GM21381 (cell line): ENCODE measurements at regions not wholly inside any gene's neighbourhood (a gene's known extent, or its start where the extent isn't known, plus 50 kb on each side); places are given as distances from the start of the nearest gene placed in this dataset.
"Not testable (repeated sequence)": the region's sequence is repeated elsewhere in the genome, so short reads cannot be mapped to it uniquely, and the experiment has no call there.

Experiments
- ATAC-seq: cut with Tn5 transposase; IDR thresholded peaks from one replicate; pipeline ENCODE4 v1.9.1; 2021; ENCODE audit warnings: mild to moderate bottlenecking, moderate library complexity; ENCODE audit not compliant: unreplicated experiment

DNA sequence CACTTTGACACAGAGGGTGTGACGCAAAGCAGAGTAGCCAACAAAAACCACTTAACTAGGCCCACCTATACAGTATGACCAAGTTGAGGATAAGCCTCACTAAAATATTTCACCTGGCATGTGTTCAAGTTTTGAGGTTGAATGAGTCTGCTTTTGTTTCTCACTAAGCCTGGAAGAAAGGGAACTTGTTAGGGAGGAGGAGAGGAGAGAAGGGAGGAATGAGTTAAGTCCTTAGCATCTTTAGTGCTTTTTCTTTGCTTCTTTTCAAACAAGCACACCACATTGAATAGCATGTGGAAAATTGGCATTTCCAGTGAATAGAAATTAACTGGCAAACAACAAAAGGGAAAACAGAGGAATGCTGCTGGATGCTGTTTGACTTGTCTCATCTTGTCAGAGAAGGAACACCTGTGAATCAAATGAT, 461.9 kb downstream of the GJA1 start:
- ATAC-seq: no peak

DNA sequence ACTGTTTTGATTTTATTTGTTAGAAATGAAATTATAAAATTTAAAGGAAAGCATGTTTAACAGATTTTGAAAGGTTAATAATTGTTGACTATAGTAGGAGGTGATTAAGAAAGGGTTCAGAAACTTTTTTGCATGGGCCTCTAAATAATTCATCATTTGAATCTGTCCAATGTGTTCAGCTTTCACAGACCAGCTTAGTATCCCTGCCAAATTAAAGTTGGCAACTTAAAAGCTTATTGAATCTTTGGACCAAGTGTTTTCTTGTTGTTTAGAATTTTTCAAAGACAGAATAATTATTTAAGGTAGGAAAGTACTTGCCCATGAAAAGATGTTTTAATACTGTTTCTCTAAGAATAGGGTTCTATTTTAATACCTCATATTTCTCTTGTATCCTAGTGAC, 466.0 kb downstream of the GJA1 start:
- ATAC-seq: no peak

- ATAC-seq: no peak
These were observed 469.1 kb downstream of the GJA1 start for GRCh38 chr6:121904559-121904958.

GRCh38 chr6:121912905-121913304, 477.5 kb downstream of the GJA1 start:
- no peak for ATAC-seq

GRCh38 chr6:121917263-121917829, 481.9 kb downstream of the GJA1 start:
- no peak for ATAC-seq

- no peak for ATAC-seq
These were observed 481.5 kb upstream of the HSF2 start for GRCh38 chr6:121917834-121918559.

GRCh38 chr6:121920616-121921015, 478.8 kb upstream of the HSF2 start:
- ATAC-seq: no peak

DNA sequence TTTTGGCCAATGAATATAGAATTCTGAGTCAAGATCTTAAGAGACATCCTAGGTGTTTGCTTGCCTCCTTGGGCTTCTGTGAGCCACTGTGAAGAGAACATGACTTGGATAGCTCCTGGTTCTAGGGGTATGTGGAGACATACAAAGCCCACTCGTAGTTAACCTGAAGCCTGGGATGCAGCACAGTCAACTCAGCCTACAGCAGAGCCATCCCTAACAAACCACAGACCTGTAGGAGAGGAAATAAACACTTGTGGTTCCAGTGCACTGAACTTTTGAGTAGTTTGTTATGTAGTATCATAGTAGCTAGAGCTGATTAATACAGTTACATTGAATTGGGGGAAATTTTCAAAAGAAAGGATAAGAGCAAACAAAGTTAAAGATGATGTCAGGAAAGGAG, 474.4 kb upstream of the HSF2 start:
- no peak for ATAC-seq

DNA sequence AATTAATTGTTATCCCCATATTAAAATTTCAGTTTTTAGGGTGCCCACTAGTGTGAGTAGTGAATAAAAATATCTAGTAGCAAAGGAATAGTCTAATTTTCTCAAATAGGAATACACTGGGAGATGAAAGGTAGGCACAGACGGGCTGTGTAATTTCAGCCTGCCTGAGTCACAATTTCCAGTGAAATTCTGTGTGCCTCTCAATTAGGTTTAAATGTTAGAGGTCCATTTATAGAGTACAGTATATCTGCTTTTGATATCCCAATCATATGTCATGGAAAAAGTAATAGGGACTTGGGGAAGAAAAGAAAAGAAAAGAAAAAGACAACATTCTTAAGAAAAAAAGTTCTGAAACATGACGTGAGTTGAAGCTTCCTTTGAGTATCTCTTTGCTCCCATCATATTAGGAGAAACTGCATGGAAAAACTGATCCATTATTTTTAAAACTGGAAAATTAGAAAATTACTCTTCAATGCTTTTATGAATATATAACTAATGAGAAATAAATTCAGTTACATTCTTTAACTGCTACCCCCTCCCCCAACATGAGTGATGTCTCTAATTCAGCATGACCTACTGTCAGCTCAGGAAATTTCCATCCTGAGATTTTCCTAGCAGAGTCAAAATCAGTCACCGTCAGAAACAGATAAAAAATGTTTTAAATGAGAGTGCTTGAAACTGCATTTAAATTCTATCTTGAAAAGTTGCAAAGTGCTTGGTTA, 473.8 kb upstream of the HSF2 start:
- ATAC-seq: no peak

GRCh38 chr6:121929301-121929700, 470.2 kb upstream of the HSF2 start:
- no peak for ATAC-seq

- ATAC-seq: no peak
These were observed 467.1 kb upstream of the HSF2 start for GRCh38 chr6:121932076-121932991.

DNA sequence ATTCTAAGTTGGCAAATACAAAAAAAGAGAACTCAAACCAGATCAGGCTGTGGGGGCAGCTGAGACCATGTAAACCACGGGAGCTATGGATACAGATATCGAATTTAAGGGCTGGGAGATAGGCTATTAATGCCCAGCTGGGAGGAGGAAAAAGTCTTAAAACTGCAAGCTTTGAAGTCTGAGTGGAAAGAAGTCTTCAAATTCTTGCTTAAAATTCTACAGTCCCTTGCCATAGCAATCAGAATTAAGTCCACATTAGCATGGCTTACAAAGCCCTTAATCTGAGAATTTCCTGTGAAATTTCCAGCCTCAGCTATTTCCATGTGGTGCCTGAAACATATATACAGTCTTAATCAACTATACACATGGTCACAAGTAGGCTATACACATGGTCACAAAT, 465.0 kb upstream of the HSF2 start:
- ATAC-seq: no peak

DNA sequence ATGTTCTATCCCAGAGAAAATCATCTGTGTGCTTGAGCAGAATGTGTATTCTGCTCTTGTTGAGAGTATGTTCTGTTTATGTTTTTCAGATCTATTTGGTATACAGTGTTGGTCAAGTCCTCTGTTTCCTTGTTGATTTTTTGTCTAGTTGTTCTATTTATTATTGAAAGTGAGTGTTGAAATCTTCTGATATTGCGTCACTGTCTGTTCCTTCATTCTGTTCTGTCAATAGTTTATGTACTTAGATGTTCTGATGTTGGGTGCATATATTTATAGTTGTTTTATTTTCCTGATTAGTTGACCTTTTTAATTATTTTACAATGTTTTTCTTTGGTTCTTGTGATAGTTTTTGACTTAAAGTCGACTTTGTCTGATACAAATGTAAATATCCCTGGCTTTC, 458.7 kb upstream of the HSF2 start:
- ATAC-seq: no peak

DNA sequence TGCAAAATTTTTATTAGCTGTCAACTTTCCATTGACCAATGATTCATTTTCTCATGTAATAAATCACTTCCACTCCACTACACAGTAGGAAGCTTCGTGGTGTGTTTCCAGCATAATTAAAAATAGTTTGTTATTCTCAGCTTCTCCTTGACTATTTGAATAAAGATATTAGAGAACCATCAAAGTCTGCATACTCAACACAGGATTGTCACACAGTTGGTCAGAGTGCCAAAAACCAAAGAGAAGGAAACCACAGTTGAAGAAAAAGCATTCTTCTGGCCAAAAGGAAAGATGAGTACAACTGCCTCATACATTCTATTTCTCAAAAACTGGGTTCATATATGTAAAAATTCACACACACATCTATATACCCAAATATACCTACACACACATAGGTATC, 455.1 kb upstream of the HSF2 start:
- ATAC-seq: no peak

DNA sequence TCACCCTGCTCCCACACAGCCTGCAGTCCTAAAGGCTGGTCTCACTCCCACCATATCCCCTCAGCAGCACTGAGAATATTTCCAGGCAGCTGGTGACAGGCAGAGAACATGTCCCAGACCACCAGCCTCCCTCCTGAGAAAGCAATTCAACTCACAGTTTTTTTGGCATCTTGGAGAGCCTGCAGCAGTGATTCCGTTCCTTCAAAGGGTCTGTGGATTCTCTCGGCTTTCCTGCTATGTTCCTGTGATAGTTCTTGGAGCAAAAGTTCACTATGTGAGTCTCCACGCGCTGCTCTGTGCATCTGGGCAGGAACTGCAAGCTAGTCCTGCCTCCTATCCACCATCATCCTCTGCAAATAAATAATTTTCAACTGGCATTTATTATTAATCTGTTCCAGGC, 448.3 kb upstream of the HSF2 start:
- no peak for ATAC-seq

DNA sequence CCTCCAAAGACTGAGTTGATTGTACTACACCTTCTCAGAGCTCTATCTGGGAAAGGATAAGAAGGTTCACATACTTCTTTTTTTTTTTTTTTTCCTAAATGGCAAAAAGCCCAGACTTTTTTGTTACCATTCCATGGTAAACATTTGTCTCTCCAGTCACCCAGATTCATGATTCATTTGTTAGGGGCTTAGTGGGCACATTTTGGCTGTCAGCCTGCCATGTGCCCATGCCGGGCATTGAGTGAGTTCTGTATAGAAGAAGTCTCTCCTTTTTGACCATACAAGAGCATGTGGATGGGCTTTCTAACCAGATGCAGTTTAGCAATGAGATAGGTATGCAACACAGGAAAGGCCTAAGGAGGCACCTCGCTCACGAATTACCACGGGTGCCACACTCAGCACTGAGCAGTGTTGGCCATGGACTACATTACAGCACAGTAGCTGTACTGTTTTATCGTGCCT, 447.5 kb upstream of the HSF2 start:
- ATAC-seq: no peak

GRCh38 chr6:121955401-121955800, 444.1 kb upstream of the HSF2 start:
- not testable (repeated sequence) for ATAC-seq

DNA sequence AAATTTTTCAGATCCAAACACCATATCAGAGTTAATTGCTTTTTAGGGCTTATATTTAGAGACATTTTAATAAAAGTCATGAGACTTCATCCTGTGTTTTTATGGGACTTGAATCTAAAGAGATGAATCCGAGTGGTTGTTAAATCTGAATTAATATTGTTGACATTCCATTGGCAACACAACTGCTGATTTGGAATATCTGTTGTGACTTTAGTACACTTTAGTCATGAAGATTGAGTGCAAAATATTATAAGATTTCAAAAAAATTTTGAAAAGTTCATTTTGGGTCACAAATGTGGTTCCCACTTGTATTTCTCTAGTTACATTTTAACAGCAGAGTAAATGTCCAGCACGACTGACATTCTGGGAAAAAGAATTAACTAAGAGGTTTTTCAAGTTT, 442.7 kb upstream of the HSF2 start:
- ATAC-seq: no peak

- no peak for ATAC-seq
These were observed 440.0 kb upstream of the HSF2 start for GRCh38 chr6:121959501-121959900.

DNA sequence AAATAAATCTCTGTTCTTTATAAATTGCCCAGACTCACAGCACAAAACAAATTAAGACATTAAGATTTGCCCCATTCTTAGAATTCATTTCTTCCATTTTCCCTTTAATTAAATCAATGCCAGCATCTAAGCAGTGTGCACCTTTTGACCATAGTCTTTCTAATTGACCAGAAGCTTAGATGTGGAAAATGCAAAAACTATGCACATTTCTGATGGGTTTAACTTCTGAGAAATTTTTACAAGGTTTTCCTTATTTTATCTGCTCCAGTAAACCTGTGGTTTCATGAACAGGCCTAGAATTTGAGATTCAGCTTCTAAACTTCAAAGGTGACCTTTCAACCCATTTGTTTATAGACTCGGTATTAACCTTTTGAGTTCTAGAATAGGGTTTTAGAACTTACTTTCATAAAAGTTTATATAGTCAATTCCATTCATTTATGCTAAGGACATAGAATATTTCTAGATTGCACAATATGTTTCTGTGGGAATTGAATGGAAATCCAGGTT, 437.8 kb upstream of the HSF2 start:
- no peak for ATAC-seq

GRCh38 chr6:121963826-121964225, 435.6 kb upstream of the HSF2 start:
- no peak for ATAC-seq
